Glutamatergic neuron (in vitro differentiated cells): ENCODE measurements at regions not wholly inside any gene's neighbourhood (a gene's known extent, or its start where the extent isn't known, plus 50 kb on each side); places are given as distances from the start of the nearest gene placed in this dataset.

Experiments
- DNase-seq: peaks from one replicate; pipeline ENCODE4 v3.0.0; 2022
- H3K27ac Mint-ChIP-seq: one replicate; pipeline ENCODE4 v1.8.0; 2020; ENCODE audit warnings: mild to moderate bottlenecking, mixed read lengths, inconsistent platforms; ENCODE audit not compliant: unreplicated experiment
- H3K27me3 Mint-ChIP-seq: one replicate; pipeline ENCODE4 v1.8.0; 2020; ENCODE audit warnings: mild to moderate bottlenecking, moderate library complexity, mixed read lengths, inconsistent platforms; ENCODE audit not compliant: unreplicated experiment
- H3K36me3 Mint-ChIP-seq: one replicate; pipeline ENCODE4 v1.8.0; 2020; ENCODE audit warnings: mild to moderate bottlenecking, mixed read lengths, inconsistent platforms; ENCODE audit not compliant: unreplicated experiment
- H3K4me1 Mint-ChIP-seq: one replicate; pipeline ENCODE4 v1.8.0; 2020; ENCODE audit warnings: mild to moderate bottlenecking, low read depth, mixed read lengths, inconsistent platforms; ENCODE audit not compliant: unreplicated experiment
- H3K4me3 Mint-ChIP-seq: one replicate; pipeline ENCODE4 v1.8.0; 2020; ENCODE audit warnings: mild to moderate bottlenecking, mixed read lengths, inconsistent platforms; ENCODE audit not compliant: unreplicated experiment
- H3K9me3 Mint-ChIP-seq: one replicate; pipeline ENCODE4 v1.8.0; 2020; ENCODE audit warnings: mild to moderate bottlenecking, moderate library complexity, mixed read lengths, inconsistent platforms; ENCODE audit not compliant: unreplicated experiment
- TF ChIP-seq, protein P1 (sequence below): fragments of 200-600 bp; sonication (generic); IDR thresholded peaks from one replicate; pipeline ENCODE4 v1.5.0; 2021; ENCODE audit not compliant: partially characterized antibody, unreplicated experiment

DNA sequence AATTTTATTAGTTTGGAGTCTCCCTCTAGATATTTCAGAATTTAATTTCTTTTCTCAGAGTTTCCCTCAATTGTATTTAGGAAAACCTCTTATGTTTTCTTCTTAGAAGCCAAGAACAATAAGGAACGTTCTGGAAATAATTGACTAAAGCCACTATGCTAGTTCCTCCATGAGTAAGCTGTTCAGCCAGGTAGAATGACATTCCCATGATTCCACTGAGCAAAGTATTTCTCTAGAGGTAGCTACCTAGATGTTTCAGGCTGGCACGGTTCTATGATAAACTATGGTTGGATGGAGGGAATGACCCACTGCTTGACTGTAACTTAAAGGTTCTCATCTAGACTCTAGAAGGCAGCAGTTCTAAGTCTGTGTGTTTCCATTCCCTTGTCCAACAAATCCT is 62.4 kb downstream of the CLDN17 start:
- Mint-ChIP-seq H3K27me3 (no peaks in the 10 kb centered on the region), H3K4me3 (no peak overlapping the region), H3K36me3 (no peaks in the 10 kb centered on the region), H3K4me1 (no peaks in the 10 kb centered on the region), H3K9me3 (no peaks in the 10 kb centered on the region), H3K27ac (no peak overlapping the region)
- TF ChIP-seq, protein P1, sequence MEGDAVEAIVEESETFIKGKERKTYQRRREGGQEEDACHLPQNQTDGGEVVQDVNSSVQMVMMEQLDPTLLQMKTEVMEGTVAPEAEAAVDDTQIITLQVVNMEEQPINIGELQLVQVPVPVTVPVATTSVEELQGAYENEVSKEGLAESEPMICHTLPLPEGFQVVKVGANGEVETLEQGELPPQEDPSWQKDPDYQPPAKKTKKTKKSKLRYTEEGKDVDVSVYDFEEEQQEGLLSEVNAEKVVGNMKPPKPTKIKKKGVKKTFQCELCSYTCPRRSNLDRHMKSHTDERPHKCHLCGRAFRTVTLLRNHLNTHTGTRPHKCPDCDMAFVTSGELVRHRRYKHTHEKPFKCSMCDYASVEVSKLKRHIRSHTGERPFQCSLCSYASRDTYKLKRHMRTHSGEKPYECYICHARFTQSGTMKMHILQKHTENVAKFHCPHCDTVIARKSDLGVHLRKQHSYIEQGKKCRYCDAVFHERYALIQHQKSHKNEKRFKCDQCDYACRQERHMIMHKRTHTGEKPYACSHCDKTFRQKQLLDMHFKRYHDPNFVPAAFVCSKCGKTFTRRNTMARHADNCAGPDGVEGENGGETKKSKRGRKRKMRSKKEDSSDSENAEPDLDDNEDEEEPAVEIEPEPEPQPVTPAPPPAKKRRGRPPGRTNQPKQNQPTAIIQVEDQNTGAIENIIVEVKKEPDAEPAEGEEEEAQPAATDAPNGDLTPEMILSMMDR: no peak
- DNase-seq: no peak

DNA sequence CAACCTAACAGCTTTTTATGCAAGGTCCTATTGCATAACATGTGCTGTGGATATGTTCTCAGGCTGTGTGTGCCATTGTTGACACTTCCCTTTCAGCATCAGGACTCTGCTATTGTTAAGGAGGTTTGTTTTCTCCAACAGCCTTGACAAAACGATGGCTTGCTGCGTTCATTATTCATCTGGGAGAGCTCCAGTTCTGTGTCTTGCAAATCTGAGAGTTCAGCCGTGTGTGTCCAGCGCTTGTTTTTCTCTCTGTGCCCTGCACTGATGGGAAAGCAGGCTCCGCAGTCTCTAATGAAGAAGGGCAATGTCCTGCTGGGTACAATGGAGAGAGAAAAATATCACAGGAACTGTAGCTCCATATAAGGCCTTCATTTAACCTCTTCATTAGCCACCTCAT is 63.7 kb downstream of the CLDN17 start:
- Mint-ChIP-seq H3K27me3 (no peaks in the 10 kb centered on the region), H3K4me3 (no peak overlapping the region), H3K27ac (no peak overlapping the region), H3K36me3 (no peaks in the 10 kb centered on the region), H3K9me3 (no peaks in the 10 kb centered on the region), H3K4me1 (no peaks in the 10 kb centered on the region)
- DNase-seq: no peak
- TF ChIP-seq, protein P1: no peak

DNA sequence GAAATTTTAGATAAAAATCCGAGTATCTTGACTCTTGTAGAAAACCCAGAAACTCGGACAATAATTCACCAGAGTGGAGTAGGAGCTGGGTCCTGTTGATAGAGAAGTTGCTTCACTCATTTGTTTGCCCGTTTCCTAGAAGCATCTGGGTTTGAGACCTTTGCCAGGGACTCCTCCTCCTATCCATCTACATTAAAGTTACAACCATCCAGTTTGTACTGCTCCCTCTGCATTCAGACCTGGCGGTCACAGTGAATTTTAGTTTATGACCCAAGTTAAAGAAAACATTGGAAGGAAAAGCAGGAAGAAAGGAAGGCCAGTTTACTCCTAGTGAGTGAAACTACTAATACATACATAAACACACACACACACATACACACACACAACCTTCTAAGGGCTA is 64.6 kb downstream of the CLDN17 start:
- Mint-ChIP-seq H3K4me1 (no peaks in the 10 kb centered on the region), H3K27me3 (no peaks in the 10 kb centered on the region), H3K27ac (no peak overlapping the region), H3K36me3 (no peaks in the 10 kb centered on the region), H3K9me3 (no peaks in the 10 kb centered on the region), H3K4me3 (no peak overlapping the region)
- TF ChIP-seq, protein P1: no peak
- no peak for DNase-seq

DNA sequence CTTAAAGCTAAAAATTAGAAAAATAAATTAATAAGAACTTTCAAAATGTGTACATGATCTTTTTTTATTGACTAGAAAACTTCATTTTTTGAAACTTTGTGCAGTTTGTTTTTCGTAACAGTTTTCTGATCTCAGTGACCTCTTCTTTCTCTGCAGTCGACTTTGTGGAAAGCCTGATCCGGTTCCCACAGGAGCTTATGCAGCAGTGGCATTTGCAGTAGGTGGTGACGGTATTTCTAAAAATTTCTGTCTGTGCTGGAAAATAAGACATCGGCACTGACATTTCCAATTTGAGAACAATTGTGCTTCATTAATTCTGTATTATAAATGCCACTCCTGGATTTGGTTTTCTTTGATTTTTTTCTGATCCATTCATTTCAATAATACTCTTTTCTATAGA is 68.8 kb downstream of the CLDN17 start:
- H3K9me3 Mint-ChIP-seq: no peaks in the 10 kb centered on the region
- TF ChIP-seq, protein P1: no peak
- H3K4me1 Mint-ChIP-seq: no peaks in the 10 kb centered on the region
- DNase-seq: no peak
- H3K36me3 Mint-ChIP-seq: no peaks in the 10 kb centered on the region
- H3K4me3 Mint-ChIP-seq: no peak overlapping the region
- H3K27ac Mint-ChIP-seq: no peak overlapping the region
- no peaks in the 10 kb centered on the region for H3K27me3 Mint-ChIP-seq

DNA sequence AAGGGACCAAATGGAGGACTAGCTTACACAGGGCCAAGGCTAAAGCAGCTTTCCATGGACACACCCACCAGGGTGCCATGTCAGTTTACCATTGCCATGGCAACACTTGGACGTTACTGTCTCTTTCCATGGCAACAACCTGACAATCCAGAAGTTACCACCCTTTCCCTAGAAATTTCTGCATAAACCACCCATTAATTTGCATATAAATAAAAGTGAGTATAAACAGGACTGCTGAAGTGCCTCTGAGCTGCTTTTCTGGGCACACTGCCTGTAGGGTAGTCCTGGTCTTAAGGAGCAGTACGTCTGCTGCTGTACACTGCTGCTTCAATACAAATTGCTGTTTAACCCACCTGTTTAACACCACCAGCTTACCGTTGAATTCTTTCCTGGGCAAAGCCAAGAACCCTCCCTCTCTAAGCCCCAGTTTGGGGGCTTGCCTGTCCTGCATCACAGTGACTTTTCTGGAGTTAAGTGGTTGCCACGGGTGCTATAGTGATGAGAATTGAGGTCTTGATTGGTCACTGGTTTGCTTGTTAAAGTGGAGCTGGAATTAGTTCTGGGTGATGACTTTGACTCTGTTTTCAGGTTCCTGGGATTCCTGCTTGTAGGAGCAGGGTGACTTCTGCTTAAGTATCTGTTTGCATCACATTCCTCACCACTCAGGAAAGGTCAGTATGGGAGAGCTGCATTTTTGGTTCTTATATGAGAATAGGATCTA is 83.2 kb downstream of the CLDN17 start:
- no peak for DNase-seq
- TF ChIP-seq, protein P1: no peak
- no peaks in the 10 kb centered on the region for H3K36me3 Mint-ChIP-seq
- H3K27me3 Mint-ChIP-seq: no peaks in the 10 kb centered on the region
- peaks cover 4% of the 10 kb centered on the region for H3K4me1 Mint-ChIP-seq
- no peak overlapping the region for H3K4me3 Mint-ChIP-seq
- H3K9me3 Mint-ChIP-seq: no peaks in the 10 kb centered on the region
- H3K27ac Mint-ChIP-seq: no peak overlapping the region
